Posterior vena cava (tissue), 2 donors: ENCODE measurements at regions not wholly inside any gene's neighbourhood (a gene's known extent, or its start where the extent isn't known, plus 50 kb on each side); places are given as distances from the start of the nearest gene placed in this dataset.

Source experiments
- DNase-seq: peaks from one replicate; pipeline ENCODE4 v3.0.0-alpha.2; 2020; ENCODE audit warnings: low spot score
- intact Hi-C, 2 donors: fragments of 100-400 bp; cut with DNase I; formaldehyde crosslinking; loops; one replicate each; pipeline versions ENCODE4 v1.14.1 to v1.14.2; 2022 to 2023
- donor health status: DM: yes; HTN: yes; CAD: no.
- donor health status: DM: yes; HTN: yes; CAD: no.

DNA sequence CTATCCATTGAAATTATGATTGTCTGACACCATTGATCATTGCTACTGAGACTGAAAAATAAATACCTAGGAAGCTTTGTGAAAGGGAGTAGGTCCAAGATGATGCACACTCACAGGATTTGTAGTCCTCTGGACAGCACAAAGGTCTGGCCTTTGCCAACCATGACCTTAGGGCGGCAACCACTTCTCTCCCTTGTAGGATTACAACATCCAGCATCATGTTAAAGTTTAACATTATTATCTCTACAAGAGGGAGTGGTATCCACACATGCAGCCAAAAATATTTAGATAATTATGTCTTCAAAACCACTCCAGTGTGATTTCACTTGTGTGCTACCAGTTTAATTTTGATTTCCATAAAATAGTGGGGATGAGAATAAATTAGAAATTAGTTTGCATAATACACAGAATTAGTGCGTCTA, 51.1 kb upstream of the NHSL1 start:
- DNase-seq, result no peak
- intact Hi-C loops, result no loop called here

DNA sequence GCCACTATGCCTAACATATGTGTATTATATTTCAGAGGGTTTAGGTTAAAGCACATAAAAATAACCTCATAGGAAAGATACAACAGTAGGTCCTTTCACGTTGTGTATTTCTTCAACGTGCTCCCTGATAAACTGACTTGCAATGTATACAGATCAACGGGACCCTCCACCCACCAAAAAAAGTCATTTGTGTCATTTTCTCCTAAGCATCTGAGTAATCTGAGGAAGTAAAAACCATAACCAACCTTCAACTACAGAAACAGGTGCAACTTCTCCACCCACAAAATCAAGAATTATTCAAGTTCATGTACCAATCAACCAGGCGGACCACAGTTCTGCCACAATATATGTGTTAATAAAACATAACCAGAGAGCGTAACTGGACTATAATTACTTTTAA, 54.9 kb upstream of the NHSL1 start:
- no peak for DNase-seq
- intact Hi-C loops, result no loop called here

DNA sequence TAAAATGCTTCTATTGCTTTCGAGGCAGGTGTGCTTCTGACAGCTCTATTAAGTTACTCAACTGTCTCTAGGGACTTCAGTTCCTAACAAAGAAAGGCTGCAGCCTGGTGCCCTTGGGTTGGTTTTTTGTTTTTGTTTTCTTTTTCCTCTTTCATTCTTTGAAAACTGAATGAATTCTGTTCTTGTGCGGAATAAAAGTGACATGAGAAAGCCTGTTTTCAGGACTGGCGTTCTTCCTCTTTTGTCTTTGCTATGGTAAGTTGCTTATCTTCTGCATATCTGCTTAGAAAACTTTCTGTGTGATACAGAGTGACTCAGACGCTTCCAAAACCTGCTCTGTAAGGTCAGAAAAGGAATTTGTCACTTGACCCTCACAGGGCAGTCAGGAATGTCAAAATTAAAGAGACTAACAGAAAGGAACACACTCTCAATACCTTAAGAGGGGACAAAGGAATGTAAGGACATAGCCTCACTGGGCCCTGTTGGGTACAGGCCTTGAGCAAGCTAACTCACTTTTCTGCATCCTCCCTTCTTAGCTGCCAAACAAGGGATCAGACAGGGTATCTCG, 56.2 kb upstream of the NHSL1 start:
- intact Hi-C loops, result no loop called here
- DNase-seq, result no peak

DNA sequence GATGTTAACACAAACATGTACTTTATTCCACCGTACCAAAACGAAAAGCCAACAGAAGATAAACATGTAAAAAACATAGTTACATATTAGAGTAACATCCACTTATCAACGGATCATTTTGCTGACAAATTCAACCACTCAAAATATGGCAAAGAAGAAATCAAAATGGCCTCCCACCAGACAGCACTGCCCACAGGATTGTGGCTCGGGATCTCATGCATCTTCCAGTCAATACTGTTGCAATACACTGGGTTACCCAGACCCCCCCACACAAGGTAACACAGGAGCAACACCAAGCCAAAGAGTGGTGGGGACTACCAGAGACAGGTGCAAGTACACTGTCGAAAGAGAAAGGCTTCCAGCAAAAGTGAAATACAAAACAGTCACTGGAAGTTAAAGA, 57.9 kb upstream of the NHSL1 start:
- intact Hi-C loops, result no loop called here

DNA sequence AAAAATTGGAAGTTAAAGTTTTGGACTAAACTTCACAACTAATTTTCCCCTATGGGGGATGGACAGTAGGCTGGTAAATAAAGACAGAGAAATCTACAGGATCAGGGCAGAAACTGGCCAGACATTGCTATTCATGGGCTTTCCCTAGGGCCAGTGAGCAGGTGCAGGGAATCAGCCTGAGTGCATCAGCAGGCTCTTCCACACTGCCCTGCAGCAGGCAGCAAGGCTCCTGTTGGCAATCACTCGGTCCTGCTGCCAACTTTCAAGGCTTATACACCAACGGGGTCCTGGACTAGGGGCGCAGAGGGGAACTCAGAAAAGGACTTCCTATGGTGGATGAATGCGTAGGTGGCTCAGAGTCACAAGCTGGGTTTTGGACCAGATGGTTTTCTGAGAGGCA, 59.8 kb upstream of the NHSL1 start:
- intact Hi-C loops, result no loop called here
- no peak for DNase-seq

More for the DNA sequence above, 57.9 kb upstream of the NHSL1 start:
- DNase-seq, result no peak

DNA sequence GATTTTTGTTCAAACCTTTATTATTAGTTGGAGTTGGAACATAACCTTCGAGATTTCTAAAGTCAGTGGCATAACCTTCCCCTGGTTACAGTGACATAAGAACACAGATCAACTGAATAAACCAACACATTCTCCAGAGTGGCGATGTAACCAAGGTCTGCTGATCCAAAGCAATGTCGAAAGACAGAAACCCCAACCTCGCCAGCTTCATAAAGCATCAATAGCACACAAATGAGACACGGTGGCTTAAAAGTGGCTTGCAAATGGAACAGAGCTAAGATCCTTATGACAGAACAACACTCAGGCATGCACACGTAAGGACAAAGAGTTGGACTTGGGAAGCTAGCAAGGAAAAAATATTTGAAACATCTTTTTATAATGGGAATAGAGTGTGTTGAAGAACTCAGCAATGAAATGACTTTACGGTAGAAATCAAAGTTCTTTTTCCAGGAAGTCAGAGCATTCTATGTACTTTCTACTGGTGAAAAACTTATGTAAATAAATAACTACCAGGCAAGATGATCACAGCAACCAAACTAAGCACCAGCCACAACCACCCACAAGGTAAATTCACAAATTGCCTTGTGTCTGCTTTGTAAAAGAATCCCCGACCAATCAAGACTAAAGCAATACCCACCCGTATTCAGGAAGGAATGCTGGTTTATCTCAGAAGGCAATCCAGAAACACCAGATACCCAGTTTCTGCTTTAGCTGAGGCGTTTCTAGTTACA, 61.0 kb upstream of the NHSL1 start:
- DNase-seq, result no peak
- intact Hi-C loops, result no loop called here

DNA sequence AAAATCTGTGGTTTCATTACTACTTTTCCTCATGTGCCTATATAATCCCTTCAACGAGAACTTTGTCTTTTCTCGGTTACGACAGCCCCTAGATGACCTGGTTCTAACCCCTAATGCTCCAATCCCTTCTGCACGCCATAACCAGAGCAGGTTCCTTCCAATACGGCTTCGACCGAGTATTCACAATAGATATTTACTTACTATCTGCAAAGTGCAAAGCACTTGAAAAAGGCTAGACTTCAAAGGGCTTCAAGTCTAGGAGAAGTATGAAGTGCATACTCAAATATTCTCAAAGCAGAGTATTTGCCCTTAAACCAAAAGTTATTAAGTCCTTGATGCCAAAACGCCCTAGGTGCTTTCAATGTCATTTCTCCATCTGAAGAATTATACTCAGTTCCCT, 63.4 kb upstream of the NHSL1 start:
- no peak for DNase-seq
- intact Hi-C loops, result no loop called here

DNA sequence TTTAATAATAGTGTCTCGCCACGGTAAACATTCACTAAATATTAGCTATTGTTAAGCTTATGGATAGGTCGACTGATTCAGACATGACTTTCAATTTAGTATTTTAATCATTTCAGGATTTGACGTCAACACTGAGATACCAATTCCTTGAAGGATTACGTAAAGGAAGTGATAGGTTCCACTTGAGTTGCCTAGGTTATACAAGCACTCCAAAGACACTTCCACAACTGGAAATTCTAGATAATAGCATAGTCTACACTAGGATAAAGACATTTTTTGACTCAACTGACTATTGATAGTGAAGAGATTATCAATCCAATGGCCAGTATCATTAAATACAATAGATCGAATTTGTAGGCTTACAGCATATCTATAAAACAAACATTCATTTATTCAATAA, 63.9 kb upstream of the NHSL1 start:
- intact Hi-C loops, result no loop called here
- DNase-seq, result no peak

DNA sequence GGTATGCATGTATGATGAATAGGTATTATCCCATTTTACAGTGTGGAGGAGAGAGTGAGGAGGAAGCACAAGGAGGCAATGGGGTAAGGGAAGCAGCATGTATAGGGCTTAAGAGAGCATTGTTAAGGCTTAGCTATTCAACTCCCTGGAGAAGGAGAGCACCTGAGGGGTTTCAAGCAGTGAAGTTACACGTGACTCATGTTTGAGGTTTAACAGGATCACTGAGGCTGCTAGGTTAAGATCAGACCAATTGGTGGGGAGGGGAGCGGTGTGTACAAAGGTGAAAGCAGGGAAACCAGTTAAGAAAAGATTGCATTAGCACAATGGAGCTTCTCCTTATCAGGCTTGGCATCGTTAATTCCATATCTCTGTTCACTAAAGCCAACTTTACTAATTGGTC, 64.4 kb upstream of the NHSL1 start:
- intact Hi-C loops, result no loop called here
- DNase-seq, result no peak

DNA sequence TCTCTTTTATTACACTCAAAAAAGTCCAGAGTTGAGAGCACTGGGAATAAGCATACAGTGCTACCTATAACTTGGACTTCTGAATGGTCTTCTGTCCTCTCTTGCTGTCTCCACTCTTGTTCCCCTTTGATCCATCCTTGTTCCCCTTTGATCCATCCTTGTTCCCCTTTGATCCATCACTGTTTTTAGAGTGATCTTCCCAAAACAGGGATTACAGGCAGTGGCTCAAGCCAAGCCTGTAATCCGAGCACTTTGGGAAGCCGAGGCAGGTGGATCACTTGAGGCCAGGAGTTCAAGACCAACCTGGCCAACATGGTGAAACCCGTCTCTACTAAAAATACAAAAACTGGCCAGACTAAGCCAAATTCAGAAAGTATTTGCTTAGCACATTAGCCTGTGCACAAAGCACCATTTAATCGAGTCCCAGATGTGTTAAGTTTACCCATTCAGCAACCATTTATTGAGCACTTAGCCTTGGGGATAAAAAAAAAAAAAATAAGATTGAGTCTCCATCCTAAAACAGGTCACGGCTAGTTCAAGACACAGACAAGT, 65.0 kb upstream of the NHSL1 start:
- intact Hi-C loops, result no loop called here
- no peak for DNase-seq

DNA sequence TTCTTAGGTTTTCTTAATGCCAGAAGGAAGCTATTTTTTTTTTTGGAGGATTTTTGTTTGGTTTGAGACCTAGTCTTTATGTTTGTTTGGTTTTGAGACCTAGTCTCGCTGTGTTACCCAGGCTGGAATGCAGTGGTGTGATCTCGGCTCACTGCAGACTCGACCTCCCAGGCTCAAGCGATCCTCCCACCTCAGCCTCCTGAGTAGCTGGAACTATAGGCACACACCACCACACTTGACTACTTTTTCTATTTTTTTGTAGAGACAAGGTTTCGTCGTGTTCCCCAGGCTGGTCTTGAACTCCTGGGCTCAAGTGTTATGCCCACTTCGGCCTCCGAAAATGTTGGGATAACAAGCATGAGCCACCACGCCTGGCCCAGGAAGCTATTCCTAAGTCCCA, 67.8 kb upstream of the NHSL1 start:
- intact Hi-C loops, result no loop called here
- no peak for DNase-seq

DNA sequence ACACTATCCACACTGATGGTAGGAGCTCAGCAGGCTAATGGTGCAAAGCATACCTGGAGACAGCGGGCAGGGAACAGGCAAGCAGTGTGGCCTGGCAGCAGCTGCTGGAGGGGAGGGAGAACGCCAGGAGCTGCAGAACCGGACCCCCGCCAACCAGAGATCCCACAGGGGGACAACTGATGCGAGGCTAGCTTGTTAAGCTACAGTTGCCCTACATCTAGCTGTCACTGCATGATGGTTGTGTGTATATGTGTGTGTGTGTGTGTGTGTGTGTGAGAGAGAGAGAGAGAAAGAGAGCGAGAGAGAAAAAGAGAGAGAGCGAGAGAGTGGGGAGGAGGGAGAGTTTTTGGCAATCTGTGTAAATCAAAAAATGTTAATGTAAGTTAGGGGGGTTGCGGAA, 69.7 kb upstream of the NHSL1 start:
- intact Hi-C loops, result no loop called here
- no peak for DNase-seq

DNA sequence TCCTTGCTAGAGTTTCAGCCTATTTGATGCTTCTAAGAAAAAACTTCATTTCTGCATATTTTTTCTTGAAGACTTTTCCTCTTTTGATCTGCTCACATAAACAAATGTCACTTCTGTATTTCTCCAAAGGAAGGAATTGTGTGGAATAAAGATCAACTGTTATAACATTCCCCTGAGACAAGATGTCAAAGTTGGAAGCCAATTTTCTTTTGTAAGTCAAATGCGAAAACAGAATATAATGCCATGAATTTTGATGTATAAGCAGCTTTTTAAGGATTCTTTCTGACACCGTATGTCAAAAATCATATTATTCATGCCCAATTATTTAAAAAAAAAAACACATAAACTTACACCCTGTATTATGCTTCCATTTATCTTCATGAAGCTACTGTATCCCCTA, 70.3 kb upstream of the NHSL1 start:
- intact Hi-C loops, result no loop called here
- DNase-seq, result no peak

DNA sequence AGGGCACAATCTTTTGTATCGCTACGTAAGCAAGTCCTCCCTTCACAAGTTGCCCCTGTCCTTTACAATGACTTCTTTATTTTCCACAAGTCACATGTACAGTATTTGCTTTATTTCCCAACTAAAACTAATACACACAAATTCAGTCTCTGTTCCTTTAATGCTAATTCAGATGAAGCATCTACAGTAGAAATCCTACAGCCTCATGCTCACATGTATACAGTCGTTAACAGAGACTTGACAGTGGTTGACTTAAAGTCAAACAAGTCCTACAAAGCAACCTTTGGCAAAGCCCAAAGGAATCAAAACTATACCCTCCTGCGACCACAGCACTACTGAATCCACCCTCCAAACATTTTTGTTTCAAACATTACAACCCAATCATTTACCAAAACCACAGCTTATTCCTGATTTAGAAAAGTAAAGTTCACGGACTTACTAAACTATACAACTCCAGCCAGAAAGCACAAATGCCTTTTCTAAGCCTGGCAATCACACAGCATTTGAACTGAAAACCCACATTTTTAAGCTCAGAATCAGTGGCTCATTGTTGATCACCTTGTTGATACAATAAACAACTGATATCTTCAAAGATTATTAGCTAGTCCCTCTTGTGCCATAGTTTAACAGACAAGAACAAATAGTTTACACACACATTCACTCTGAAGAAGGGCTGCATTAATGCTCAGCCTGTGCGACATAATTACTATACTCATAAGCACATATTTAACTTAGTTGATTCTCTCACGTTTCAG, 70.9 kb upstream of the NHSL1 start:
- no peak for DNase-seq
- intact Hi-C loops, result no loop called here

DNA sequence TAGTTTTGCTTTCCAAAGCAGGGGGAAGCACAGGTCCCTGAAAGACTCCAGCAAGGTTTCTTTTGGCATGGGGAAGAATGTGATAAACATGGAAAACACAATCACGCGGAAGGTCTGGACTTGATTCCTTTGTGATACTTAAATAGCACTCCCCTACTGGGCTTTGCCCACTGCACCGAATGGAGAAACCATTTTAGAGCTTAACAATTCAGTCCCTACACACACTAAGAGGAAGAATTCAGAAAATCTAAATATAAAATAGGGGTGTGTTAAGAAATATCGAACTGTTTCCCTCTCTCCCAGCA, 71.4 kb upstream of the NHSL1 start:
- intact Hi-C loops, result no loop called here
- no peak for DNase-seq

DNA sequence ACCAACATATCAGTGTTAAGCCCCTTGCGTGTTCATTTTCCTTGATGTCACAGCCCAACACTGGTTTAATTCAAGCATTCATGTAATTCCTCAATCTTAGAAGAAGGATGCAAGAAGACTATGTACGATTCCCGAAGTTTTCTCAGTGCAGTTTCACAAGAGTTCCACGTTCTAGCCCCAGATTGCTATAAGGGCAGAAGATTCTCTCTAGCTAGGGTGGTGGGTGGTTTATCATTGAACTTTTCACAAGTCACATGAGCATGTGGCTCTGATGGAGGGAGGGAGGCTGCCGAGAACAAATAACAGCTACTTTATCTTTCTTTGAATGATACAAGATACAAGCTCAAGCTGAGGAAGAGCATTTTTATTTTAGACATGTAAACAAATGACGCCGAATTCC, 71.9 kb upstream of the NHSL1 start:
- intact Hi-C loops, result no loop called here
- no peak for DNase-seq

DNA sequence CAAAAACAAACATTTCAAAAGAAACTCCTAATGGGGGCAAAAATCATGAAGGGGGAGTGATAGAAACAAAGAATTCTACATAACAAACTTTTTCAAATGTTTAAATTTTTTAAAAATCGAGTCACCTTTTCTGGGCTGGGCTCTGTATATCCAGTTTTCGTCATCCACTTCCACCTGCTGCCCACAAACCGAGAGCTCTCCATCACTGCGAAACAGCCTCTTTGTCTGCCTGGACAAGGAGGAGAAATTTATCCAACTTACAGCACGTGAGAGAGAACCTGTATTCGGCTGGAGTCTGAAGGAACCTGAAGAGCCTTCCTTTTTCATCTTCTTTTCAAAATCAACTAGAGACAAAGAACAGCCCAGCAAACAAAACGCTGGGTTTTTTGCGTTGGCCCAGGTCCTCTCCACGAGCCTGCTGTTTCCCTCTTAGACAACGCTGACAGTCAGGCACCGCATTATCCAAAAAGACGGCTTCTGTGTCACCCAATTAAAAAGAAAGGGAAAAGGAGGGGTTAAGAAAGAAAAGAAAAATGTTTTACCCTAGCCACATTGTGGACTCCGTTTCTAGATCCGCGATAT, 72.4 kb upstream of the NHSL1 start:
- intact Hi-C loops, result no loop called here
- no peak for DNase-seq

DNA sequence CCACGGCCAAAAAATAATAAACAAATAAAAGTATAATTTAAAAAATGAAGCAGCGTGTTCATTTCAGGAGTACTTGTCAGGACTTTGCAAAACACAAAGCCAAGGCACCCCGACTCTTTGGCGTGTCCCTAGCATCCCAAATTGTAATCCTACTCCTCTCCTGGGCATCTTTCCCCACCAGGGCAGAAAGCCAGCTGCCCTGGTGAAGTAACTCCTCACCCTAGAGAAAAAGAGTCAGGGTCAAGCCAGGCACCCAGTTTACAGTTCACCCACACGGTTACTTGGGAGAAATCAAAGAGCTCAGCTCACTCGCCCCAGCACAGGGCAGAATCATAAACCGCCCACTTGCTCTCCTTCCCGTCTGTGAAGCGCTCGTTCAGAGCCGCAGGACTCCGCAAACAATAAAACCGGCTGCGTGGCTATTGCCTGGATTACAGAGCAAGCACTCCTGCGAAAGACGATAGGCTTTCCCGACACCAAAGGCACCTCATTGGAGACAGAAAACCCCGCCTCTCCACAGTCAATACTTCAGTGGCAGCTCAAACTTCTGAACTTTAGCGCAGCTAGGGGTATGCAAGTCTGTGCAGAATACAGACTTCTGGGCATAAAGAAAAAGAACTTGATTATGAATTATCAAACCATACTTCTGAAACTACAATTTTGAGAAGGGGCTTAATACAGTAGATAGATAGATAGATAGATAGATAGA, 73.0 kb upstream of the NHSL1 start:
- no peak for DNase-seq
- intact Hi-C loops, result no loop called here

DNA sequence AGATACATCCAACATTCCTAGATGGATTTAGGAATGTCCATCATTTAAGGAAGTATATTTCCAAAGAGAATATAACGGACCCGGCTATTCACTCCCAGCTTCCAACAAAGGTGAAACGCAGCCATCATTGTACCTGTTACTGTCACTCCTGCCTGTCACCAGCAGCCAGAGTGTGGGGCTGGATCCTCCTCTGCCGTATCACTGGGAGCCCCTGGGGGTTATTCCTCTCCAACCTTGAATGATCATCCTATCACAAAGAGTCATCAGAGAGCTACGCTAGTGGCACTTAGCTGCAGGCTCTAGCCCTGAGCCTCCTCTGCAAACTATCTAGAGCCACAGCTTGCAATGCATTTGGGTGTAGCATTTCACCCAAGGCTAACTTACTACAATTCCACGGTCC, 73.6 kb upstream of the NHSL1 start:
- no peak for DNase-seq
- intact Hi-C loops, result no loop called here

DNA sequence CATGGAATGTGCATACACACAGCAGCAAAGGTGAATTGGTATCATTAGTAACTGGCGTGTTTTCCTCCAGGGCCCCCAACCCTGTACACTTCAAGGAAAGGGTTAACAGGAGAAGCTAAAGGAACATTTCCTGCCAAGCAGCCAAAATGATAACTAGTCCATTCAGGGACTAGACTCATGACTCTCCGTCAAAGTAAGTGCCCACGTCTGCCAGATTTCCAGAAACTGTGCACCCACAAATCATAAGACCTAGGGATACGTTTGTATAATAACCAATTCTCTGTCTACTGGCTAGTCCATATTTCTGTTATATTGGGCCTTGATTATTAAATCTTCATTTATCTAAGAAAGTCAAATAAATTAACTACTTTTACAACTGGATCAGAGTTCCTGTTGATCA, 76.0 kb upstream of the NHSL1 start:
- DNase-seq, result no peak
- intact Hi-C loops, result no loop called here
